Thyroid gland (tissue), 4 donors: ENCODE measurements at regions not wholly inside any gene's neighbourhood (a gene's known extent, or its start where the extent isn't known, plus 50 kb on each side); places are given as distances from the start of the nearest gene placed in this dataset.

Experiments used
- DNase-seq, 2 donors: peaks; one replicate each; pipeline ENCODE4 v3.0.0-alpha.2; 2019
- H3K27ac ChIP-seq, 3 donors: fragments of 200-600 bp; sonication (generic); 1 replicate in 2 of 3; 2 replicates in 1 of 3; pipeline ENCODE4 v1.5.1; 2016 to 2019; ENCODE audit warnings: mild to moderate bottlenecking in 1 of 3, moderate library complexity in 1 of 3
- H3K27me3 ChIP-seq: fragments of 200-600 bp; sonication (generic); one replicate; pipeline ENCODE4 v1.5.1; 2019
- H3K36me3 ChIP-seq, 2 donors: fragments of 200-600 bp; sonication (generic); one replicate each; pipeline ENCODE4 v1.5.1; 2016 to 2019
- H3K4me1 ChIP-seq, 2 donors: fragments of 200-600 bp; sonication (generic); one replicate each; pipeline ENCODE4 v1.5.1; 2017 to 2019
- H3K4me3 ChIP-seq, 3 donors: fragments of 200-600 bp; sonication (generic); replicated peaks in 1 of 3; 1 replicate in 2 of 3; 2 replicates in 1 of 3; pipeline ENCODE4 v1.5.1; 2016; ENCODE audit warnings: mild to moderate bottlenecking in 1 of 3
- H3K9me3 ChIP-seq: fragments of 200-600 bp; sonication (generic); one replicate; pipeline ENCODE4 v1.5.1; 2017
- POLR2A ChIP-seq, 2 donors: fragments of 450-650 bp; IDR thresholded peaks; one replicate each; pipeline ENCODE4 v1.6.1; 2017; ENCODE audit warnings: antibody characterized with exemption in 2 of 2, mild to moderate bottlenecking in 2 of 2, moderate library complexity in 1 of 2
- WGBS, 2 donors: methylation state at CpG; one replicate each; pipeline ENCODE4 v1.1.5; 2017; 5-methylcytosine and 5-hydroxymethylcytosine counted together
- intact Hi-C: fragments of 100-400 bp; cut with DNase I; formaldehyde crosslinking; loops from one replicate; pipeline ENCODE4 v1.15.1; 2023
- TF ChIP-seq, protein P1 (sequence below), 6 experiments: fragments of 200-600 bp in 3 of 6; fragments of 450-650 bp in 3 of 6; sonication (generic) in 3 of 6; IDR thresholded peaks; one replicate each; pipeline ENCODE4 v1.5.1; 2016 to 2019; ENCODE audit warnings: antibody characterized with exemption in 6 of 6, mild to moderate bottlenecking in 2 of 6, inconsistent platforms in 1 of 6, moderate library complexity in 1 of 6

DNA sequence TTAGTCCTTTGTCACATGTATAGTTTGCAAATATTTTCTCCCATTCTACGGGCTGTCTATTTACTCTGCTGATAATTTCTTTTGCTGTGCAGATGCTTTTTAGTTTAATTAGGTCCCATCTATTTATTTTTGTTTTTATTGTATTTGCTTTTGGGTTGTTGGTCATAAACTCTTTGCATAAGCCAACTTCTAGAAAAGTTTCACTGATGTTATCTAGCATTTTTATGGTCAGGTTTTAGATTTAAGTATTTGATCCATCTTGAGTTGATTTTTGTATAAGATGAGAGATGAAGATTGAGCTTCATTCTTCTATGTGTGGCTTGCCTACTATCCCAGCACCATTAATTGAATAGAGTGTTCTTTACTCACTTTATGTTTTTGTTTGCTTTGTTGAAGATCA lies 1008.4 kb upstream of the ATXN7L3B start:
- H3K27ac ChIP-seq = no peak overlapping the region
- no peak for DNase-seq
- intact Hi-C loops = no loop called here
- no peaks in the 10 kb centered on the region for H3K4me1 ChIP-seq
- H3K27me3 ChIP-seq = no peaks in the 10 kb centered on the region
- H3K4me3 ChIP-seq = no peak overlapping the region
- 79 to 85% methylated on average over 1 of the region's 1 CpG for WGBS, 2 donors
- TF ChIP-seq POLR2A (IDR thresholded peaks at IDR 0.05) = no peak
- TF ChIP-seq, protein P1, sequence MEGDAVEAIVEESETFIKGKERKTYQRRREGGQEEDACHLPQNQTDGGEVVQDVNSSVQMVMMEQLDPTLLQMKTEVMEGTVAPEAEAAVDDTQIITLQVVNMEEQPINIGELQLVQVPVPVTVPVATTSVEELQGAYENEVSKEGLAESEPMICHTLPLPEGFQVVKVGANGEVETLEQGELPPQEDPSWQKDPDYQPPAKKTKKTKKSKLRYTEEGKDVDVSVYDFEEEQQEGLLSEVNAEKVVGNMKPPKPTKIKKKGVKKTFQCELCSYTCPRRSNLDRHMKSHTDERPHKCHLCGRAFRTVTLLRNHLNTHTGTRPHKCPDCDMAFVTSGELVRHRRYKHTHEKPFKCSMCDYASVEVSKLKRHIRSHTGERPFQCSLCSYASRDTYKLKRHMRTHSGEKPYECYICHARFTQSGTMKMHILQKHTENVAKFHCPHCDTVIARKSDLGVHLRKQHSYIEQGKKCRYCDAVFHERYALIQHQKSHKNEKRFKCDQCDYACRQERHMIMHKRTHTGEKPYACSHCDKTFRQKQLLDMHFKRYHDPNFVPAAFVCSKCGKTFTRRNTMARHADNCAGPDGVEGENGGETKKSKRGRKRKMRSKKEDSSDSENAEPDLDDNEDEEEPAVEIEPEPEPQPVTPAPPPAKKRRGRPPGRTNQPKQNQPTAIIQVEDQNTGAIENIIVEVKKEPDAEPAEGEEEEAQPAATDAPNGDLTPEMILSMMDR (IDR thresholded peaks at IDR 0.05) = no peak
- H3K36me3 ChIP-seq = no peaks in the 10 kb centered on the region
- H3K9me3 ChIP-seq = no peaks in the 10 kb centered on the region

DNA sequence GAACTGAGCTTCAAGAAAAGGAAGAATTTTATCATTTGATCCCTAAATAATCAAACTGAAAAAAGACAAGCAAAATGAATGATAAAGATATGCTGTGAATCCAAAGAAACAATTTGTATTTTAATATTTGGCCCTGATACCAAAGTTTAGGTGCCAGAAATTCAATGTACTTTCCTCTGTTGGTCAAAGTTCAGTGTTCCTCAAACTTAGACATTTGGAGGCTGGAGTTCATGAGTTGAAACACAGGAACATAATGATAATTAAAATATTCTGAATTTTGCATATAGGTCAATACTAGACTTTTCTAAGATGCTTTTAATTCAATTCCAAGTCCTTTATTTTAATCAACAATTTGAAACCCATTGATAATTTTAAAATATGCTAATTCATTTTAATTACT lies 1007.7 kb upstream of the ATXN7L3B start:
- H3K27me3 ChIP-seq = no peaks in the 10 kb centered on the region

GRCh38 chr12:73531752-73532151 lies 1005.9 kb upstream of the ATXN7L3B start:
- Histone ChIP-seq H3K9me3 (no peaks in the 10 kb centered on the region), H3K27ac (no peak overlapping the region), H3K27me3 (no peaks in the 10 kb centered on the region), H3K36me3 (no peaks in the 10 kb centered on the region), H3K4me1 (no peaks in the 10 kb centered on the region), H3K4me3 (no peak overlapping the region)
- no peak for DNase-seq
- intact Hi-C loops = no loop called here
- TF ChIP-seq POLR2A (IDR thresholded peaks at IDR 0.05) = no peak
- TF ChIP-seq, protein P1 (IDR thresholded peaks at IDR 0.05) = no peak

More for the DNA sequence above, 1007.7 kb upstream of the ATXN7L3B start:
- no peaks in the 10 kb centered on the region for H3K9me3 ChIP-seq
- no peaks in the 10 kb centered on the region for H3K36me3 ChIP-seq
- no peak for DNase-seq
- H3K27ac ChIP-seq = no peak overlapping the region
- intact Hi-C loops = no loop called here
- H3K4me1 ChIP-seq = no peaks in the 10 kb centered on the region
- no peak for TF ChIP-seq POLR2A (IDR thresholded peaks at IDR 0.05)
- TF ChIP-seq, protein P1 (IDR thresholded peaks at IDR 0.05) = no peak
- no peak overlapping the region for H3K4me3 ChIP-seq

GRCh38 chr12:73547421-73547820 lies 990.2 kb upstream of the ATXN7L3B start:
- no peaks in the 10 kb centered on the region for H3K36me3 ChIP-seq
- intact Hi-C loops = no loop called here
- no peak overlapping the region for H3K4me3 ChIP-seq
- TF ChIP-seq POLR2A (IDR thresholded peaks at IDR 0.05) = no peak
- TF ChIP-seq, protein P1 (IDR thresholded peaks at IDR 0.05) = no peak
- no peaks in the 10 kb centered on the region for H3K9me3 ChIP-seq
- H3K4me1 ChIP-seq = no peaks in the 10 kb centered on the region
- H3K27me3 ChIP-seq = no peaks in the 10 kb centered on the region
- DNase-seq = no peak
- no peak overlapping the region for H3K27ac ChIP-seq

GRCh38 chr12:73585136-73585535 lies 952.5 kb upstream of the ATXN7L3B start:
- no peak for TF ChIP-seq POLR2A (IDR thresholded peaks at IDR 0.05)
- TF ChIP-seq, protein P1 (IDR thresholded peaks at IDR 0.05) = no peak
- WGBS, 2 donors = 82 to 85% methylated on average over 4 of the region's 4 CpGs
- intact Hi-C loops = no loop called here
- Histone ChIP-seq H3K27ac (no peak overlapping the region), H3K4me1 (no peaks in the 10 kb centered on the region), H3K27me3 (no peaks in the 10 kb centered on the region), H3K36me3 (no peaks in the 10 kb centered on the region), H3K9me3 (no peaks in the 10 kb centered on the region), H3K4me3 (no peak overlapping the region)
- no peak for DNase-seq
